ENCODE measurements at regions not wholly inside any gene's neighbourhood (a gene's known extent, or its start where the extent isn't known, plus 50 kb on each side); places are given as distances from the start of the nearest gene placed in this dataset.
A peak's percentile ranks its signal among the peaks of the same experiment; 100 is the strongest.

DNA sequence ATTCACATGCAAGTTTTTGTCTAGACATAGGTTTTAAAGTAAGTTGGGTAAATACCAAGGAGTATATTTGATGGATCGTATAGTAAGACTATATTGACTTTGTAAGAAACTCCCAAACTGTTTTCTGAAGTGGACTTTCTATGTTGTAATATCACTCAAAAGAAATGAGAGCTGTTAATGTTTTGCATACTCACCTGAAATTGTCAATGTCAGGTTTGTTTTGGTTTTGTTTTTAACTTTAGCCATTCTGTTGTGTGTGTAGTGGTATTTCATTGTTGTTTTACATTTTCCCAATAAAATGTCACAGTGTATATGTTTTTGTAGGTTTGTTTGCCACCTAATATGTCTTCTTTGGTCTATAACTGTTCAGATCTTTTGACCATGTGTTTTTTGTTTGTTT is 375.7 kb upstream of the CDH9 start:
- no peaks in the 10 kb centered on the region for H3K27me3 ChIP-seq
- no peaks in the 10 kb centered on the region for H3K36me3 ChIP-seq
- H3K9me3 ChIP-seq, result no peaks in the 10 kb centered on the region; the same call in 1 of the 2 replicates
- no peak overlapping the region for H3K4me3 ChIP-seq
- no peak for DNase-seq

DNA sequence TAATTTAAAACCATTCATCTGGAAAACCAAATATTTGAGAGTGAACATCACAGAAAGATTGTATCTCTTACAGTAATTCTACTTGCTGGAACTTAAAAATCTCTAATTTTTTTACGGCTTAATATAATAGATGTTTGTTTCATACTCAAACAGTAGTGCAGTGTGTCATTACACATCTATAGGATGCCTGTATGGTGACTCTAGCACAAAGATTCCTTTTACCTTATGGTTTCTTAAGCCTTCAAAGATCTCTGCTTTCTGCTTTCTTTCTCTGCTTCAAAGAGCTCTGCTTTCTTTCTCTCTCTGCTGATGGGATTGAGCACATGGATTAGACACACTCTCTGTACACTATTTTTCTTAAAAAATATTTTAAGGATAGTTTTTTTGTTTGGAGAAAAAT is 374.0 kb upstream of the CDH9 start:
- H3K4me3 ChIP-seq, result no peak overlapping the region
- no peaks in the 10 kb centered on the region for H3K36me3 ChIP-seq
- no peaks in the 10 kb centered on the region for H3K27me3 ChIP-seq
- H3K9me3 ChIP-seq, result no peaks in the 10 kb centered on the region; the same call in 1 of the 2 replicates
- no peak for DNase-seq

DNA sequence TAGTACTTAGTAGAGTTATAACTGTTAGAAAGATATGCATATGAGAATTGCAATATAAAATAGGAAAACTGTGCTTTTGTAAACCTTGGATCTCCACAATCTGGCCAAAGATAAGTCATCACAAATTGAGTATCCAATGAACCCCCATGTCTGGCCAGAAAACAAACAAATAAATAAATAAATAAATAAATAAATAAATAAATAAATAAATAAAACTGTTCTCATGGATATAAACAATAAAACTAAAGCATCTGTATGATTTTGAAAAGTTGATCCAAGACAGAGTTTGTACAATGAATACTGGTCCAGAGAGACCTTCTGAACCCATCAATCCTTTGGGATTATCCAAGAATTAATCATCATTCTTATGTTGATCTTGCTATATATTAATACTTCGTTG is 367.6 kb upstream of the CDH9 start:
- Histone ChIP-seq H3K36me3 (no peaks in the 10 kb centered on the region), H3K9me3 (no peaks in the 10 kb centered on the region), H3K4me3 (no peak overlapping the region), H3K27me3 (no peaks in the 10 kb centered on the region)
- DNase-seq, result no peak

DNA sequence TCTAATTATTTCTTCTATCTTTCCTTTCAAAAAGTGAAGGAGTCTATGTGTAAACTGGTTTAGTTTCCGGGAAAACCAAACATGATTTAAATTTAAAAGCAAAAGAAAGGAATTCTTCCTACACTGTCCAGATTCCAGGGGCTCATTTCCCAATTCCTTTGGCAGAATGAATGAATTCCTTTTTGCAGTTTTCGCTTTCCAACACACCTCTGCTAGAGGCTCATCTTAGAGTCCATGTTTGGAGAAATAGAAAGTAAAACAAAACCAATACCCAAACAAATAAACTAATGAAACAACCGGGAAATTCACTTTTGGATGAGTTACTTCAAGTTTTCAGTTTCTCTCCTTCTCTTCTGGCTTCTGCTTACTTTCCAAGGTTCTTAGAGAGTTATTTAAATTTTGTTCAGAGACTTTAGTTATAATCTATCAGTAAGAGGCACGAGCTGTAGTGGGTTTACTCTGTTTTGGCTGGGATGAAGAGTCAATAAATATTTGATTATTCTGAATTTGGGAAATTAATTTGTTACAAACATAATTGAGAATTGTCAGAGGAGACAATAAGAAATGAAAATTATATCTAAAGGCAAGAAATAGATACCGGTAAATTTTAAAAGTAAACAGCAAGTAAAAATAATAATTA is 365.0 kb upstream of the CDH9 start:
- Histone ChIP-seq H3K9me3 (no peaks in the 10 kb centered on the region), H3K36me3 (no peaks in the 10 kb centered on the region), H3K4me3 (peak overlapping the region; percentile 48), H3K27me3 (no peaks in the 10 kb centered on the region)
- DNase-seq, result peak; percentile 2

DNA sequence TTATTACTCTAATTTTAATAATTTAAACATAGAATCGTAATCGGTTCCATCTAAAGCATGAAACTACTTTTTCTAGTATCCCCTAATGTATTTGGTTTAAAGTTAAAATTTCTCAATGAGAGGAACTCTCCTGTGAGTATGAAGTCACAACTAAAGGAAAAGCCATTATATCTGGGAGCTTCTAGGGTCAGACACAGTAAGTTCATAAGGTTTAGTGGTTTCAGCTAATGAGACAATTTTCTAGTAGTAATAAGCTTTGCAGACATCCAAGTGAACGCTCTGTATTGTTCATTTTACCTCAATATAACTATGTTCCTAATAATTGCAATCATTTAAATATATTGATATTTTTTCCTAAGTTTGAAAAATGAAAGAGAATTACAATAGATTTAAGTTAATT is 364.4 kb upstream of the CDH9 start:
- DNase-seq, result no peak
- Histone ChIP-seq H3K4me3 (peak overlapping the region; percentile 48), H3K27me3 (no peaks in the 10 kb centered on the region), H3K9me3 (no peaks in the 10 kb centered on the region), H3K36me3 (no peaks in the 10 kb centered on the region)

DNA sequence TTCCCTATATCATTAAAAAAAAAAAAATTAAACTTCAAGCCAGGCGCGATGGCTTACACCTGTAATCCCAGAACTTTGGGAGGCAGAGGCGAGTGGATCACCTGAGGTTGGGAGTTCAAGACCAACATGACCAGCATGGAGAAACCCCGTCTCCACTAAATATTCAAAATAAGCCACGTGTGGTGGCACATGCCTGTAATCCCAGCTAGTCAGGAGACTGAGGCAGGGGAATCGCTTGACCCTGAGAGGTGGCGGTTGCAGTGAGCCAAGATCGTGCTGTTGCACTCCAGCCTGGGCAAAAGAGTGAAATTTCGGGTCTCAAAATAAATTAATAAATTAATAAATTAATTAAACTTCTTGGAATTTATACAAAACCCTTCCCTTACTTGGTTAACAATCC is 358.6 kb upstream of the CDH9 start:
- Histone ChIP-seq H3K27me3 (no peaks in the 10 kb centered on the region), H3K36me3 (no peaks in the 10 kb centered on the region), H3K4me3 (no peak overlapping the region), H3K9me3 (no peaks in the 10 kb centered on the region)
- no peak for DNase-seq

DNA sequence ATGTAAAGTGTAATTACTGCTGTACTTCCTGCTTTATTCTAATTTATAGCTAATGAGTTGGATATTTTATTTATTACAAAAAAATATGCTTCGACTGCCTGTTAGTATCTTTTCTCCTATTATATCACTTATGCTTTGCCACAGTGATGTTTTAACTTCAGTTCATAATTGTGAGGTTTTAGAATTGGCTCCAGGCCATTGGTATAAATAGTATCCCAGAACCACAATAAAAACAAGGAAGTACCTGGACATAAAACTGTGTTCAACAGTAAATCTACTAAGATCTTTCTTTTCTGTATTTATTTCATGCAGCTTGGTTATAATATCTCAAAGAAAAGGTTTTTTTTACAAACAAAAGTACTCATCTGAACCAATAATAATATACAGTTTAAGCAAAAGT is 354.3 kb upstream of the CDH9 start:
- Histone ChIP-seq H3K27me3 (no peaks in the 10 kb centered on the region), H3K4me3 (no peak overlapping the region), H3K36me3 (no peaks in the 10 kb centered on the region), H3K9me3 (no peaks in the 10 kb centered on the region)
- no peak for DNase-seq

DNA sequence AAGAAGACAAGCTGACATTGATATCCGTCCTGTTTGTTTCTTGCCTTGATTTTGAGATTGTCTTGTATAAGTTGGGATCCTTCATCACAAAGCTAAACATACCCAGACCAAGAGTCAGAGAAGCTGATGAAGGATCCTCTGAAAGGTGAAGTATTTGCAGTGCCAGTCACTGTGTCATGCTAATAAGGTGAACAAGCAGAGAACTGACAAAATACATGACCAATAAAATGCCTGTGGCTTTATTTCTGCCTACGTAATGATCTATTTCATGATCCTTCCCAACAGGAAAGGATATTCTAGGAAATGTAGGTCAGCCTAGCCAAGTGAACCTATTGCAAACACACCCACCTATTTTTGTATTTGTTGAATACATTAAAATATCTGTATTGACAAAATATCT is 351.3 kb upstream of the CDH9 start:
- no peaks in the 10 kb centered on the region for H3K9me3 ChIP-seq
- no peaks in the 10 kb centered on the region for H3K27me3 ChIP-seq
- no peak for DNase-seq

DNA sequence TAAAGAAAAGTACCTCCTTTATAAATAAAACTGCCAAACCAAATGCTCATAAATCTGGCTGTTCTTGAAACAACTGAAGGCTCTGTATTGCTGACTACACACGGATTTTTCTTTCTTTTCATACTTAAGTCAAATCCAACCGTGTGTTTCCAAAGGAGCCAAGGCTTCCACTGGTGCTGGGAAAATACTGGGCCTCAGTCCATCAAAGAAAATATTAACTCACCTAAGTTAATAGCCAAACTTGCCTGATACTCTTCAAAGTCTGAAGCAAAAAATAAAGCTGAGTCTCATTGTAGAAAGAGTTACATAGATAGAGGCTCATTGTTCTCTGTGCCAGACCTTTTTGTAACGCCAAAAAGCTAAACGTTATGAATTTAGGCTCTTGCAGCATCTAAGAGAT is 350.4 kb upstream of the CDH9 start:
- Histone ChIP-seq H3K4me3 (no peak overlapping the region), H3K9me3 (no peaks in the 10 kb centered on the region), H3K27me3 (no peaks in the 10 kb centered on the region), H3K36me3 (no peaks in the 10 kb centered on the region)
- no peak for DNase-seq

More for the DNA sequence above, 351.3 kb upstream of the CDH9 start:
- H3K36me3 ChIP-seq, result no peaks in the 10 kb centered on the region
- no peak overlapping the region for H3K4me3 ChIP-seq

DNA sequence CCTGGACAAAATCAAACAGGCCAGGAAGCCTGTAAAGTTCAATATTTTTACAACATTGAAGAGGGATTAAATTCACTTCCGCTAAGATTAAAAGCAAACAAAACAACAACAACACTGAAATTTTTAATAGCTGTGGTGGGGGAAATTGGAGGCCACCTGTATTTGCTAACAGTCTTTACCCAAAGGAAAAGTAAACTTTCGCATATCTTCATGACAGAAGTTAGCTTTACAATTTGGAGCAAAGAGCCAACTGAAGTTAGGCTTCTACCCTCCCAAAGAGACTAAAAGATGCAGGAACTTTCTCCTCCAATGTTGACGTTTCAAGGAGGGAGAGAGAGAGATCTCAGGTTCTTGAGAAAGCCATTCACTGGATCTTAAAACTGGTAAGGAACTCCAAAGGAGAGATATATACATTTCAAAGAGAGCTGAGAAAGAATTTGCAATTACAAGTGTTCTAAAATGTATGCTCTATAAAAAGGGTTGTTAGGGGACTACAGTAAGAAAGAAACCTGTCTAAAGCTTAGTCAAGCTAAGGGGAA is 349.2 kb upstream of the CDH9 start:
- no peaks in the 10 kb centered on the region for H3K9me3 ChIP-seq
- DNase-seq, result no peak
- no peaks in the 10 kb centered on the region for H3K27me3 ChIP-seq
- H3K36me3 ChIP-seq, result no peaks in the 10 kb centered on the region
- H3K4me3 ChIP-seq, result no peak overlapping the region

DNA sequence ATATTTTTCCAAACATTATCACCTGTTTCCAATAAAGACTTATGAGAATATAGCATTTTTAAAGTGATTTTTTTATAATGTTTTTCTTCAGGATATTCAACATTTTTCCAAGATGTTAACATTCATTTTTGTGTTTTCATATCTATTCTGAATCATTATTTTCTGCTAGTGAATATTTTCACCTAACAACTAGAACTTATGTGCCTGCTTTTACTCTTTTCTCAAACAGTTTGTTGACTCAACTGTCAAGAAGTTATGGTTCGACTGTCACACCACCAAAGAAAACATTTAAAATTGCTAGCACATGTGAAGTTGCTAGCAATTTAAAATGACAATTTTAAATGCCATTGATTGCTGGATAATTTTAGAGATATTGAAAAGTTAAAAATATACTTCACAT is 343.3 kb upstream of the CDH9 start:
- H3K9me3 ChIP-seq, result no peaks in the 10 kb centered on the region
- DNase-seq, result no peak
- no peaks in the 10 kb centered on the region for H3K27me3 ChIP-seq
- no peak overlapping the region for H3K4me3 ChIP-seq
- H3K36me3 ChIP-seq, result no peaks in the 10 kb centered on the region

DNA sequence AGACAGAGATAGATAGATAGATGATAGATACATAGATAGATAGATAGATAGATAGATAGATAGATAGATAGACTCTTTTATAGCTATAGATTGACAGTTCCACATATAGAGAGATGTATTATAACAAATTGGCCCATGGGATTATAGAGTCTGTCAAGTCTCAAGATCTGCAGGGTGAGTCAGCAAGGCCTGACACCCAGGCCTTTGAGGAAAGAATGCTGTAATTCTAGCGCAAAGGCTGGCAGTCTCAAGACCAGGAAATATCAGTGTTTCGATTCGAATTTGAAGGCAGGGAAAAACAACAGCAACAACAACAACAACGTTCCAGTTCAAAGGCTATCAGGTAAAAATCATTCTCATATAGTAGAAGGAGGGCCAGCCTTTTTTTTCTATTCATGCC is 339.2 kb upstream of the CDH9 start:
- Histone ChIP-seq H3K27me3 (no peaks in the 10 kb centered on the region), H3K4me3 (no peak overlapping the region), H3K36me3 (no peaks in the 10 kb centered on the region), H3K9me3 (no peaks in the 10 kb centered on the region)
- no peak for DNase-seq

DNA sequence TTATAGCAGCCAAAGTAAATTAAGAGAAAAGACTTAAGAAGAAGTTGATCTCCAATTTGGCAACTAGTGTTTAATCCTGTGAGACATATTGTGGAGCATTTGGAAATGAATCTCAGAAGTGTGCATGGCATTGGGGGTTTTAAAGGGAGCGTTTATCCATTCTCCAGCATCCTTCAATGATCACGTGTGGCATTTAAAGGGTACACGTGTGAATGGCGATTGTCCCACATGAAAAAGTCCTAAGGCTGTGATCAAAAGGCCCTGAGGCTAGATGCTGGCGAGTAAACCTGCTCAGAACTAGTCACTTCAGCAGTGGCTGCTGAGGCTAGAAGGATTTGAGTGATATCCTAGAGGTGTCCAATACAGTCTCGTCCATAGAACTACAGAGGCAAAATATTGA is 315.6 kb upstream of the CDH9 start:
- DNase-seq, result no peak
- Histone ChIP-seq H3K4me3 (no peak overlapping the region), H3K9me3 (no peaks in the 10 kb centered on the region), H3K36me3 (no peaks in the 10 kb centered on the region), H3K27me3 (no peaks in the 10 kb centered on the region)

DNA sequence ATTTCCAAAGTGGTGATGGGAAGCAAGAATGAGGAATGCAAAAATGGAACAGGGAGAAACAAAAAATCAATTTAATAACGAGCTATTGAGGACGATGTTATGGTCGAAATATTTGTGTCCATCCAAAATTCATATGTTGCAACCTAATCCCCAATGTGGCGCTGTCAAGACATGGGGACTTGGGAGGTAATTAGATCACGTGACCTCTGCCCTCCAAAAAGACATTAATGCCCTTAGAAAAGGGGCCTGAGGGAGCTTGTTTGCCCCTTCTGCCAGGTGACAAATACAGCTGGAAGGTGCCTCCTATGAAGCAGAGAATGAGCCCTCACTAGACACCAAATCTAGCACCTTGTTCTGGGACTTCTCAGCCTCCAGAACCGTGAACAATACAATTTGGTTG is 315.2 kb upstream of the CDH9 start:
- Histone ChIP-seq H3K36me3 (no peaks in the 10 kb centered on the region), H3K9me3 (no peaks in the 10 kb centered on the region), H3K27me3 (no peaks in the 10 kb centered on the region), H3K4me3 (no peak overlapping the region)
- DNase-seq, result no peak

DNA sequence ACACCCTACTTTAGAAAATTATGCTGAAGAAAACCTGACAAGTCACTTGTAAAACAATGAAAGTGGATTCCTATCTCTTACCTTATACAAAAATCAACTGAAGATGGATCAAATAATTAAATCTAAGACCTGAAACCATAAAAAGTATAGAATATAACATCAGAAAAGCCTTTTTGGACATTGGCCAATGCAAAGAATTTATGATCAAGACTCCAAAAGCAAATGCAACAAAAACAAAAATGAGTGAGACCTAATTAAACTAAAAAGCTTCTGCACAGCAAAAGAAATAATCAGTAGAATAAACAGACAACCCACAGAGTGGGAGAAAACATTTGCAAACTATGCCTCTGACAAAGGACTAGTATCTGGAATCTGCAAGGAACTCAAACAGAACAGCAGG is 303.0 kb upstream of the CDH9 start:
- no peaks in the 10 kb centered on the region for H3K36me3 ChIP-seq
- H3K27me3 ChIP-seq, result no peaks in the 10 kb centered on the region
- no peak overlapping the region for H3K4me3 ChIP-seq

DNA sequence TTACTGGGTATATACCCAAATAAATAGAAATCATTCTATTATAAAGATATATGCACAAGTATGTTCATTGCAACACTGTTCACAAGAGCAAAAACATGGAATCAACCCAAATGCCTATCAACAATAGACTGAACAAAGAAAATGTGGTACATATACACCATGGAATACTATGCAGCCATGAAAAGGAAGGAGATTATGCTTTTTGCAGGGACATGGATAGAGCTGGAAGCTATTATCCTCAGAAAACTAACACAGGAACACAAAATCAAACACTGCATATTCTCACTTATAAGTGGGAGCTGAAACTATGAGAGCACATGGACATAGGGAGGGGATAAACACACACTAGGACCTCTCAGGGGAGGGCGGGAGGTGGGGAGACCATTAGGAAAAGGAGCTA is 298.4 kb upstream of the CDH9 start:
- Histone ChIP-seq H3K9me3 (no peaks in the 10 kb centered on the region), H3K36me3 (no peaks in the 10 kb centered on the region), H3K4me3 (no peak overlapping the region), H3K27me3 (no peaks in the 10 kb centered on the region)
- DNase-seq, result no peak

More for the DNA sequence above, 303.0 kb upstream of the CDH9 start:
- no peak for DNase-seq
- no peaks in the 10 kb centered on the region for H3K9me3 ChIP-seq

DNA sequence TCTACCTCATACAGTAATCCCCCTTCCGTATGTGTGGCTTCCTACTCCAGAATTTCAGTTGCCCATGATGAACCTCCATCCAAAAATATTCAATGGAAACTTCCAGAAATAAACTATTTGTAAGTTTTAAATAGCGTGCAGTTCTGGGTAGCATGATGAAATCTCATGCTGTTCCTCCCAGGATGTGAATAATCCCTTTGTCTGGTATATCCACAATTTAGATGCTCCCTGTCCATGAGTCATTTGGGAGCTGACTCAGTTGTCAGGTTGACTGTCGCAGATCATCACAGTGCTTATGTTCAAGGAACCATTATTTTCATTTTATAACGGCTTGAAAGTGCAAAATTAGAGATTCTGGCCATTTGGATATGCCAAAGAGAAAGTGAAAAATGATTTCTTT is 290.1 kb upstream of the CDH9 start:
- Histone ChIP-seq H3K9me3 (no peaks in the 10 kb centered on the region), H3K36me3 (no peaks in the 10 kb centered on the region), H3K4me3 (no peak overlapping the region), H3K27me3 (no peaks in the 10 kb centered on the region)
- no peak for DNase-seq

DNA sequence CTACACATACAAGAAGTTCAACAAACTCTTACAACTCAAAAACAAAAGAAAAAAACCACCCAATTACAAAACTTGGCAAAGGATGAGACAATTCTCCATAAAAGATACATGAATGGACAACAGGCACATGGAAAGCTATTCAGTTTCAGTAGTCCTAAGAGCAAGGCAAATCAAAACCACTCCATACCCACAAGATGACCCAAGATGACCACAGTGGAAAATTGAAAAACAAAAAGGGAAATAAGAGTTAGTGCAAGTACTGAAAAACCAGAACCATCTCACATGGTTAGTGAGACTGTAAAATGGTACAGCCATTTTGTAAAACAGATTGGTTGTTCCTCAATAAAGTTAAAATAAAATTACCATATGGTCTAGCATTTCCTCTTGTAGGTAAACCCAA is 287.1 kb upstream of the CDH9 start:
- Histone ChIP-seq H3K36me3 (no peaks in the 10 kb centered on the region), H3K27me3 (no peaks in the 10 kb centered on the region), H3K9me3 (no peaks in the 10 kb centered on the region), H3K4me3 (no peak overlapping the region)
- no peak for DNase-seq

DNA sequence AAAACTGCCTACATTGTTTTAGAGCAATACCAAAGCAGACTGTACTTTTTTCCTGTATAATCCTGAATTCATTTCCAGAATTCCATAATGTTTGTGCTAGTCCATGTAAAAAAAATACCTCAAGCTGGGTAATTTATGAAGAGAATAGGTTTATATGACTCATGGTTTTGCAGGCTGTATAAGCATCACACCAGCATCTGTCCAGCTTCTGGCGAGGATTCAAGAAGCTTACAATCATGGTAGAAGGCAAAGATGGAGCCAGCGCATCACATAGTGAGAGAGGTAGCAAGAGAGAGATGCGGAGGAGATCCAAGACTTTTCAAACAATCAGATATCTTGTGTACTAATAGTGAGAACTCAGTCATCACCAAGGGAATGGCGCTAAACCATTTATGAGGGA is 280.3 kb upstream of the CDH9 start:
- no peak for DNase-seq
- H3K36me3 ChIP-seq, result no peaks in the 10 kb centered on the region
- H3K27me3 ChIP-seq, result no peaks in the 10 kb centered on the region
- no peaks in the 10 kb centered on the region for H3K9me3 ChIP-seq
- no peak overlapping the region for H3K4me3 ChIP-seq

All from MG63 (cell line).